ENCODE measurements at regions not wholly inside any gene's neighbourhood (a gene's known extent, or its start where the extent isn't known, plus 50 kb on each side); places are given as distances from the start of the nearest gene placed in this dataset.

DNA sequence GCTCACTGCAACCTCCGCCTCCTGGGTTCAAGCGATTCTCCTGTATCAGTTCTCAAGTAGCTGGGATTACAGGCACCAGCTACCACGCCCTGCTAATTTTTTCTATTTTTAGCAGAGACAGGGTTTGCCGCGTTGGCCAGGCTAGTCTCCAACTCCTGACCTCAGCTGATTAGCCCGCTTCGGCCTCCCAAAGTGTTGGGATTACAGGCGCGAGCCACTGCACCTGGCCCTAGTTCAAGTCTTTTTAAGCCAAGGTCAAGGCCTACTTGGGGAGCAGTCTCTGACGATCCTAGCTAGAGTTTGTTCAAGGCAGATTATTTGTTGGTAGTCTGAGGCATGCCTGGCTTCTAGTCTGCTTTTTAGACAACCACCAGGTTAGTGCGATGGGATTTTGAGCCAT lies 709.5 kb upstream of the COBL start:
- POLR2A ChIA-PET, result no interaction called here

DNA sequence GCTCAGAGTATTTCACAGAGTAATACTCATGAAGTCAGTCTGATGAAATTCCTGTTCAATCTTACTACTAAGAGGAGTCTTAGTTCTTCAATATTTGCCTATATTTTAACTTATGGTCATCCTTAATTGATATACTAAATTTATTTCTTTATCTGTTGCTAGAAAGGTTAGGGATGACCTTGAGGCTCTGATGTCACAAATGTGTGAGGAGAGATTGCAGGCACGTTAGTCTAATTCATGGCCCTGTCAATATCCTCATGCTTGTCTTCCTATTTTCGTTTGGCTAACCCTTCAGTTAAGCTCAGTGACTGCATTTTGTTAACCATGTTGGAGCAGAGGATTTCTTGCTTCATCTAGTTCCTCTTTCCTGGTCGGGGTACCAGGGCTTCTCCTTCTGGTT lies 704.7 kb upstream of the COBL start:
- Mint-ChIP-seq H3K4me1 (ENCODE audit: low read depth) (no peaks in the 10 kb centered on the region), H3K27ac (no peak overlapping the region), H3K27me3 (no peaks in the 10 kb centered on the region), H3K36me3 (ENCODE audit: low read depth) (no peaks in the 10 kb centered on the region), H3K9me3 (no peaks in the 10 kb centered on the region), H3K4me3 (no peak overlapping the region)
- POLR2A ChIA-PET, result no interaction called here
- DNase-seq (no peak), ATAC-seq (ENCODE audit: poor library complexity) (no peak)
- Histone ChIP-seq H3K36me3 (ENCODE audit: insufficient read depth, low read length) (no peaks in the 10 kb centered on the region), H3K4me1 (ENCODE audit: insufficient read depth, low read length) (no peaks in the 10 kb centered on the region), H3K27ac (ENCODE audit: low read depth in 1 of 2, low read length in 2 of 2) (no peak overlapping the region), H3K4me3 (ENCODE audit: low read length) (no peak overlapping the region), H3K9me3 (ENCODE audit: control insufficient read depth in 1 of 2, insufficient read depth in 1 of 2, low read length in 2 of 2) (peaks cover 0 to 3% of the 10 kb centered on the region in 2 experiments), H3K27me3 (ENCODE audit: control insufficient read depth in 1 of 2, insufficient read depth in 2 of 2, low read length in 2 of 2) (no peaks in the 10 kb centered on the region)
- CTCF ChIA-PET, result no interaction called here
- intact Hi-C loops (cut with DNase I, micrococcal nuclease), result no loop called here
- TF ChIP-seq, protein P1, sequence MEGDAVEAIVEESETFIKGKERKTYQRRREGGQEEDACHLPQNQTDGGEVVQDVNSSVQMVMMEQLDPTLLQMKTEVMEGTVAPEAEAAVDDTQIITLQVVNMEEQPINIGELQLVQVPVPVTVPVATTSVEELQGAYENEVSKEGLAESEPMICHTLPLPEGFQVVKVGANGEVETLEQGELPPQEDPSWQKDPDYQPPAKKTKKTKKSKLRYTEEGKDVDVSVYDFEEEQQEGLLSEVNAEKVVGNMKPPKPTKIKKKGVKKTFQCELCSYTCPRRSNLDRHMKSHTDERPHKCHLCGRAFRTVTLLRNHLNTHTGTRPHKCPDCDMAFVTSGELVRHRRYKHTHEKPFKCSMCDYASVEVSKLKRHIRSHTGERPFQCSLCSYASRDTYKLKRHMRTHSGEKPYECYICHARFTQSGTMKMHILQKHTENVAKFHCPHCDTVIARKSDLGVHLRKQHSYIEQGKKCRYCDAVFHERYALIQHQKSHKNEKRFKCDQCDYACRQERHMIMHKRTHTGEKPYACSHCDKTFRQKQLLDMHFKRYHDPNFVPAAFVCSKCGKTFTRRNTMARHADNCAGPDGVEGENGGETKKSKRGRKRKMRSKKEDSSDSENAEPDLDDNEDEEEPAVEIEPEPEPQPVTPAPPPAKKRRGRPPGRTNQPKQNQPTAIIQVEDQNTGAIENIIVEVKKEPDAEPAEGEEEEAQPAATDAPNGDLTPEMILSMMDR (IDR thresholded peaks at IDR 0.05), result no peak

More for the DNA sequence above, 709.5 kb upstream of the COBL start:
- no peak overlapping the region for H3K4me3 ChIP-seq (ENCODE audit: low read length)
- no peaks in the 10 kb centered on the region for H3K36me3 Mint-ChIP-seq (ENCODE audit: low read depth)
- no peaks in the 10 kb centered on the region for H3K36me3 ChIP-seq (ENCODE audit: insufficient read depth, low read length)
- no peak overlapping the region for H3K27ac Mint-ChIP-seq
- no peak overlapping the region for H3K27ac ChIP-seq (ENCODE audit: low read depth in 1 of 2, low read length in 2 of 2)
- no peak overlapping the region for H3K4me3 Mint-ChIP-seq
- no peaks in the 10 kb centered on the region for H3K4me1 Mint-ChIP-seq (ENCODE audit: low read depth)
- ATAC-seq (ENCODE audit: poor library complexity), result no peak
- H3K9me3 ChIP-seq (ENCODE audit: control insufficient read depth in 1 of 2, insufficient read depth in 1 of 2, low read length in 2 of 2), result no peaks in the 10 kb centered on the region
- H3K27me3 ChIP-seq (ENCODE audit: control insufficient read depth in 1 of 2, insufficient read depth in 2 of 2, low read length in 2 of 2), result no peaks in the 10 kb centered on the region
- TF ChIP-seq, protein P1 (IDR thresholded peaks at IDR 0.05), result no peak
- DNase-seq, result no peak
- peaks cover 2% of the 10 kb centered on the region for H3K9me3 Mint-ChIP-seq
- CTCF ChIA-PET, result no interaction called here
- no peaks in the 10 kb centered on the region for H3K4me1 ChIP-seq (ENCODE audit: insufficient read depth, low read length)
- intact Hi-C loops (cut with DNase I, micrococcal nuclease), result no loop called here
- no peaks in the 10 kb centered on the region for H3K27me3 Mint-ChIP-seq

DNA sequence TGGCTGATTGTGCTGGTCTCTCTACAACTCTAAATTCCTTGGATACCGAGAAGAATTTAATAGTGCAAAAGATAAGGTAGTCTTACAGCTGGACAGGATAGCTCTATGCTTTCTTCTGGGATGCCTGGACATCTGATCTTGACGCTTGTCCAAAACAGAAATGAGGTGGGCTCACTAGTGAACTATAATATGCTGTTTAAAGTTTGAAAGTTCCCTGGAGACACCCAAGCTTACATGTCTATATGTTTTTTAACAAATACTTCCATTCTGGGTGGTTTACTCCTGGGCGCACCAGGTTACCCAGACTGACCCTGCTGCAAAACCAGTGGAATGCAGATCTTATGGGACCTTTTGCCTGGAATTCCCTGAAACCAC lies 702.1 kb upstream of the COBL start:
- no peaks in the 10 kb centered on the region for H3K27me3 ChIP-seq (ENCODE audit: control insufficient read depth in 1 of 2, insufficient read depth in 2 of 2, low read length in 2 of 2)
- peaks cover 0 to 10% of the 10 kb centered on the region in 2 experiments for H3K9me3 ChIP-seq (ENCODE audit: control insufficient read depth in 1 of 2, insufficient read depth in 1 of 2, low read length in 2 of 2)
- no peaks in the 10 kb centered on the region for H3K36me3 Mint-ChIP-seq (ENCODE audit: low read depth)
- H3K4me1 Mint-ChIP-seq (ENCODE audit: low read depth), result no peaks in the 10 kb centered on the region
- ATAC-seq (ENCODE audit: poor library complexity) (no peak), DNase-seq (no peak)
- H3K36me3 ChIP-seq (ENCODE audit: insufficient read depth, low read length), result no peaks in the 10 kb centered on the region
- no peaks in the 10 kb centered on the region for H3K27me3 Mint-ChIP-seq
- TF ChIP-seq, protein P1 (IDR thresholded peaks at IDR 0.05), result no peak
- POLR2A ChIA-PET, result no interaction called here
- no peak overlapping the region for H3K4me3 ChIP-seq (ENCODE audit: low read length)
- no peak overlapping the region for H3K27ac Mint-ChIP-seq
- no peak overlapping the region for H3K27ac ChIP-seq (ENCODE audit: low read depth in 1 of 2, low read length in 2 of 2)
- H3K4me1 ChIP-seq (ENCODE audit: insufficient read depth, low read length), result no peaks in the 10 kb centered on the region
- intact Hi-C loops (cut with DNase I, micrococcal nuclease), result no loop called here
- CTCF ChIA-PET, result no interaction called here
- no peak overlapping the region for H3K4me3 Mint-ChIP-seq
- no peaks in the 10 kb centered on the region for H3K9me3 Mint-ChIP-seq

Measured in CD4-positive, alpha-beta T cell (primary cell).